ENCODE measurements at regions not wholly inside any gene's neighbourhood (a gene's known extent, or its start where the extent isn't known, plus 50 kb on each side); places are given as distances from the start of the nearest gene placed in this dataset.
A peak's percentile ranks its signal among the peaks of the same experiment; 100 is the strongest.
"Not testable (repeated sequence)": the region's sequence is repeated elsewhere in the genome, so short reads cannot be mapped to it uniquely, and the experiment has no call there.

GRCh38 chr5:102554082-102554481 lies 55.3 kb upstream of the SLCO6A1 start:
- no peak for DNase-seq (ENCODE audit: low spot score)

DNA sequence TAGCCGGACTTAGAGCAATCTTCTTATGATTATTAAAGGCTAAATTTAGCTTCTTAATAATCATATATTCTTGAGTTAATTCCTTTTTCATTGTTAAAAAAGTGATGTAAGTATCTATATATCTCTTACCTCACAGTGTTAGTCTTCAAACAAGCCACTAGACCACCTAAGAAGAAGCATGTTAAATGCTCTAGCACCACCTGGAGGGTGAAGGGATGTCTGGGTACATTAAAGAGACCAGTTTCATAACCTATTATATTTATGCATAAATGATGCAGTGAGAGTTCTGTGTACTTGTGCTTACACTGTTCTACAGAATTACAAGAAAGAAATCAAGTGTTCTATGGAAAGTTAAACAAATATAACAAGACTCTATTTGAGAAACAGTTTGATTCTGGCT lies 55.9 kb upstream of the SLCO6A1 start:
- no peak for DNase-seq (ENCODE audit: low spot score)

GRCh38 chr5:102561894-102562760 lies 63.3 kb upstream of the SLCO6A1 start:
- DNase-seq (ENCODE audit: low spot score), result peak; percentile 8

DNA sequence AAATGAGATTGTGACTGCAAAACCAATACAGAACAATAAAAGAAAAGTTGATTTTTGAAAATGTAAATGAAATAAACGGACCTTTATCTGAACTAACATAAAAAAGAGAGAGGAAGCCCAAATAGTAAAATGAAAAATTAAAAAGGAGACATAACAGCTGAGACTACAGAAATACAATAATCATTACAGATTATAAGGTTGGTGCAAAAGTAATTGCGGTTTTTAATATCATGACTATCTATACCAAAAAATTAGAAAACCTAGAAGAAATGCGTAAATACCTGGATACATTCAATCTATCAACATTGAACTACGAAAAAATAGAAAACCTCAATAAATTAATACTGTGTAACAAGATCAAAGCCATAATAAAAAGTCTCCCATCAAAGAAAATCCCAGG lies 71.9 kb upstream of the SLCO6A1 start:
- DNase-seq (ENCODE audit: low spot score), result no peak

DNA sequence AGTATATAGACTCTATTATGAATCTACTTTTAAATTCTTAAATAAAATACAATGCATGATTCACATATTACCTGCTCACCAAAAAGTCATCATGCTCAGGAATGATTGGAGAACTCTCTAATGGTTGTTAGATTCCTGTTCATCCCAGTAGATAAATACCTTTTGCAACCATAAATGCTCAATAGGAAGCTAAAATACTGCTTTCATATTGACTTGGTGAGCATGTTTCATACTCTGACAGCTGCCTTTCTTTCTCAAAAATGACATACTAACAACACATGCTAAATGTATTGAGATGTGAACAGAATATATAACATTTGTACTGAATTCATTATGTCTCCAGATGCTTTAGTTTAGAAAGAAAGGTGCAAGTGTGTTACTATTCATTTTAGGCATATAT lies 79.6 kb upstream of the SLCO6A1 start:
- no peak for DNase-seq (ENCODE audit: low spot score)

DNA sequence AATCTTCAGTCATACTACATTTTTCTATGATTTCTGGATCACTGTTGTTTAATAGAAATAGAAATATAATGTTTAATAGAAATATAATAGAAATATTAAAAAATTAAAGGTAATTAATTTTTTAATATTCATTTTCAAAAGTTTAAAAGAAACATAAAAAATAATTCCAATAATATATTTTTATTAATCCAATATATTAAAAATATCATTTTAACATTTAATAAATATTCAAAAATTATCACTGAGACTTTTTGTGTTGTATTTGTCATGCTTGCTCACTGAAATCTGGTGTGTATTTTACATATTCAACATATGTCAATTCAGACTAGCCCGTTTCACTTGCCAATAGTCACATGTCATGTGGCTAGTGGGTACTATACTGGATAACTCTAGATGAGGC lies 80.6 kb upstream of the SLCO6A1 start:
- DNase-seq (ENCODE audit: low spot score), result no peak

- no peak for DNase-seq (ENCODE audit: low spot score)
These were observed 82.2 kb upstream of the SLCO6A1 start for GRCh38 chr5:102581011-102581410.

DNA sequence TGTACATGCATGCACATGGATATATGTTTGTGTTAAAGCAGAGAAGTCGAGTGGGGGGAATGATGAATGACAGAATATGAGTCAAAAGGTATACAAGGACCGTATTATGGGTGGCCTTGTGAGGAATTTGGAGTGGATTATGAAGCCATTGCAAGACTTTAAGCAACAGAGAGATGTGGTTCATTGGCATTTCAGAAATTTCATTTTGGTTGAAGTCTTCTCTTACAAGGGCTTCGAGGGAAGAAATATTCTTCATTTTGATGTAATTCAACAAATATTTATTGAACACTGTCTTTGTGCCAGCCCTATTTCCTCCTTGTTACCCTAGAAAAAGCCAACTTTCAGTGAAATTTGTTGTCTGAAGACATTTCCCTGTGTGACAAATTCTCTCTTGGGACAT lies 83.9 kb upstream of the SLCO6A1 start:
- no peak for DNase-seq (ENCODE audit: low spot score)

GRCh38 chr5:102583276-102584124 lies 84.7 kb upstream of the SLCO6A1 start:
- peak; percentile 13 for DNase-seq (ENCODE audit: low spot score)

GRCh38 chr5:102589661-102590060 lies 90.9 kb upstream of the SLCO6A1 start:
- no peak for DNase-seq (ENCODE audit: low spot score)

GRCh38 chr5:102590467-102590866 lies 91.7 kb upstream of the SLCO6A1 start:
- DNase-seq (ENCODE audit: low spot score), result no peak

- no peak for DNase-seq (ENCODE audit: low spot score)
These were observed 92.8 kb upstream of the SLCO6A1 start for GRCh38 chr5:102591650-102592049.

DNA sequence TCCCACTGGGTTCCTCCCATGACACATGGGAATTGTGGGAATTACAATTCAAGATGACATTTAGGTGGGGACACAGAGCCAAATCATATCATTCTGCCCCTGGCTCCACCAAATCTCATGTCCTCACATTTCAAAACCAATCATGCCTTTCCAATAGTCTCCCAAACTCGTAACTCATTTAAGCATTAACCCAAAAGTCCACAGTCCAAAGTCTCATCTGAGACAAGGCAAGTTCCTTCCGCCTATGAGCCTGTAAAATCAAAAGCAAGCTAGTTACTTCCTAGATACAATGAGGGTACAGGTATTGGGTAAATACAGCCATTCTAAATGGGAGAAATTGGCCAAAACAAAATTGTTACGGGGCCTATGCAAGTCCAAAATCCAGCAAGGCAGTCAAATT lies 93.8 kb upstream of the SLCO6A1 start:
- DNase-seq (ENCODE audit: low spot score), result not testable (repeated sequence)

GRCh38 chr5:102594192-102594591 lies 95.4 kb upstream of the SLCO6A1 start:
- no peak for DNase-seq (ENCODE audit: low spot score)

DNA sequence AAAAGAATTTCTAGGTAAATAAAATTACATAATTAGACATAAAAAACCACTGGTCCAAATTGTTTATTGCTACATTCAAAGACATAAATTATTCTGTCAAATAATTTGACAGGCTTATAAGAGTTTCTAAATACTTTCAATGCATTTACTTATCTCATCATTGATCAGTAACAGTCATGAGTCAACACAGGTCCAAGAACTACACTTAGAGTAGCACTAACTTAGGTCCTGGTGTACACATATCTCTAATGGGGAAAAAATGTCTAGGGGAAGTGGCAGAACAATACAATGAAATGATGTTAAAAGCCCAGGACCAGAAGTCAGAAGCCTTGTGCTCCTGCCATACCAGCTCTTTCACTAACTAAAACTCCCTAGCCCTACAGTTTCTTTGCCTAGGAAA lies 96.5 kb upstream of the SLCO6A1 start:
- DNase-seq (ENCODE audit: low spot score), result no peak

- peak; percentile 25 for DNase-seq (ENCODE audit: low spot score)
These were observed 97.3 kb upstream of the SLCO6A1 start for GRCh38 chr5:102596113-102596512.

GRCh38 chr5:102596951-102597350 lies 98.2 kb upstream of the SLCO6A1 start:
- peak; percentile 8 for DNase-seq (ENCODE audit: low spot score)

DNA sequence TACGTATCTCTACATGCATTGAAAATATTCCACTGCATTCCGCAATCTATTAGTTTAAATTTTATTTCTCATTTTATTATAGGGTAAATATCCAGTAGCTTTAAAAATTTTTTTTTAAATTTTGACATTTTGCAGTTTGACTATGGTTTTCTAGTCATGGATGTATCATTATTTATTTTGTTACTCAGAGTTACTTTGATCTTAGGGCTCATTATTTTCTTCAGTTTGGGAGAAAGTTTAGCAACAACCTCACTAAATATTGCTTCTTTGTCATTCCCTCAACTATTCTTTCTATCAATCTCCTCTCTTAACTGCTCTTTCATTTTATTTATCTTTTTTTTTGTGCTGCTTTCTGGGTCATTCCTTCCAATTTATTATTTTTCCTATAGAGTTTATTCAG lies 100.5 kb upstream of the SLCO6A1 start:
- no peak for DNase-seq (ENCODE audit: low spot score)

DNA sequence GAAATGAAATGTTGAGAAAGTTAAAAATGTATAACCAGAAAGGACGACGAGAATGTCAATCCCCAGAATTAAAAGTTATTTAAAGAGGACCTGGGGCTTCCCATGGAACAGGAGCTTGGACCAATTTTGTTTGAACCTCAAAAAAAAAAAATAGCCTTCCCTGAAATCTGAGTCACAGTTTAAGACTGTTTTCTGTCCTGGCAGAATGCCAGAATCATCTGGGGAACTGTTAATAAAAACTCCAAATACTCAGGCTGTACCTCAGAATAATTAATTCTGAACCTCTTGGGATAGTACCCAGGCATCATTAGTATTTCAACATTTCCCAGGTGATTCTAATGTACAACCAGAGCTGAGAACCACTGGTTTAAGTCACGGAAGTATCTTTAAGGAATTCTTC lies 102.2 kb upstream of the SLCO6A1 start:
- DNase-seq (ENCODE audit: low spot score), result peak; percentile 8

DNA sequence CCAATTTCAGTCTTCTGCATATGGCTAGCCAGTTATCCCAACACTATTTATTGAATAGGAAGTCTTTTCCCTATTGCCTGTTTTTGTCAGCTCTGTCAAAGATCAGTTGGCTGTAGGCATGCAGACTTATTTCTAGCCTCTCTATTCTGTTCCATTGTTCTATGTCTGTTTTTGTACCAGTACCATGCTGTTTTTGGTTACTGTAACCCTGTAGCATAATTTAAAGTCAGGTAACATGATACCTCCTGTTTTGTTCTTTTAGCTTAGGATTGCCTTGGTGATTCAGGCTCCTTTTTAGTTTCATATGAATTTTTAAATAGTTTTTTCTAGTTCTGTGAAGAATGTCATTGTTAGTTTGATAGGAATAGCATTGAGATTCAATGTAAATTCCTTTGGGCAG lies 104.9 kb upstream of the SLCO6A1 start:
- DNase-seq (ENCODE audit: low spot score), result no peak

DNA sequence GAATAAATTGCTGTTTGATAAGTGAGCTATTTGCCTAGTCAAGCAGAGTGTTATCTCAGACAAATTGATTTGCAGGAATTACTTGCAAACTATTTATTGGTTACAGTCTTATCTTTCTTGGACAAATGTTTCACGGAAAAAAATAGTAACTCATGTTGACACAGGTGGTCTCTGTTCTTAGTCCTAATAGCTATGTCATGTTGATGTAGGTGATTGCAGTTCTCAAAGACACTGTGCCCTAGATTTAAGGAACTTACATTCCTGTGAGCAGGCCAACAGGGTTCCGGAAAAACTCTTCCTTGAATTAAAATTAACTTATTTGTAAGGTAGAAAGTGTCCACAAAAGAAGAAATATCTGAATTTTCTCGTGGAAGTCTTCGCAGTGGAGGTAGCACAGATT lies 109.6 kb upstream of the SLCO6A1 start:
- DNase-seq (ENCODE audit: low spot score), result no peak

GRCh38 chr5:102611312-102611711 lies 112.5 kb upstream of the SLCO6A1 start:
- DNase-seq (ENCODE audit: low spot score), result no peak

- DNase-seq (ENCODE audit: low spot score), result no peak
These were observed 114.9 kb upstream of the SLCO6A1 start for GRCh38 chr5:102613661-102614060.
